ENCODE measurements at regions not wholly inside any gene's neighbourhood (a gene's known extent, or its start where the extent isn't known, plus 50 kb on each side); places are given as distances from the start of the nearest gene placed in this dataset.
"Not testable (repeated sequence)": the region's sequence is repeated elsewhere in the genome, so short reads cannot be mapped to it uniquely, and the experiment has no call there.

DNA sequence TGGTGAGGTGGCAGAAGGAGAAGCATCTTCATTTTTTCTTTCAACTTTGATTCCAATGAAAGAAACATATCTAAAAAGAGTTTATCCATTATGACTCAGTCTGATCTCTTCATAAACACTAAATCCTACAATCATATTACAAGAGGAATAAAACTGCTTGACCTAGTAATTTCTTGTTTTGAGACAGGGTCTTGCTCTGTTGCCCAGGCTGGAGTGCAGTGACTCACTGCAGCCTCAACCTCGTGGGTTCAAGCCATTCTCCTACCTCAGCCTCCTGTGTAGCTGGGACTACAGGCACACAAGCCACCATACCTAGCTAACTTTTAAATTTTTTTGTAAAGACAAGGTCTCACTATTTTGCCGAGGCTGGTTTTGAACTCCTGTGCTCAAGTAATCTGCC, 147.2 kb downstream of the NDUFA12 start:
- DNase-seq: no peak

DNA sequence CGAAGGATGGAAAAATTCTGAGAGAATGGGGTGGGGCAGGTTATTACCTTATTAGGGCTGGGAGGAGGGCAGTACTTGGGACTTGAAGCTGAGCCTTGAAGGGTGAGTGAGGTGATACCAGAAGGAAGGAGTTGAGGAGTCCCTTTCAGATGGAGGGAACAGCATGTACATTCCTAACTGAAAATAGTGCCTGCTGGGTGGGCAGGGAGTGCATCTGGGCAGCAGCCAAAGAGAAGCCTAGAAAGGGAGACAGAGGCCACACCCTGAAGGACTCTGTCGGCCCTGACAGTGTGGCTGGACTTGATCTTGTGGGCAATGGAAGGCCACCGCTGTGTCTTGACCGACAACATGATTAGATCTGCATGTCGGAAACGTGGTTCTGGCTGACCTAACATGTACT, 147.6 kb downstream of the NDUFA12 start:
- no peak for DNase-seq

DNA sequence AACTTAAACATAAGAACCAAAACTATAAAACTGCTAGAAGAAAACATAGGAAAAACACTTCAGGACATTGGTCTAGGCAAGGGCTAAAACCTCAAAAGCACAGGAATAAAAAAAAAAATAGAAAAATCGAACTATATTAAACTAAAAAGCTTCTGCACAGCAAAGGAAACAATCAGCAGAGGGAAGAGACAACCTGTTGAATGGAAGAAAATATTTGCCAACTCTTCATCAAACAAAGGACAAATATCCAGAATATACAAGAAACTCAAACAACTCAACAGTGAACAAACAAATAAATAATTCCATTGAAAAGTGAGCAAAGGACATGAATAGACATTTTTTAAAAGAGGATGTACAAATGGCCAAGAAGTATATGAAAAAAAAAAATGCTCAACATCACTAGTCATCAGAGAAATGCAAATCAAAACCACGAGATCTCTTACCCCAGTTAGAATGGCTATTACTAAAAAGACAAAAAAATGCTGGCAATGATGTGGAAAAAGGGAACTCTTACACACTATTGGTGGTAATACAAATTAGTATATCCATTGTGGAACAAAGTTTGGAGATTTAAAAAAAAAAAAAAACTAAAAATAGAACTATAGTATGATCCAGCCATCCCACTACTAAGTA, 152.0 kb downstream of the NDUFA12 start:
- DNase-seq: no peak

DNA sequence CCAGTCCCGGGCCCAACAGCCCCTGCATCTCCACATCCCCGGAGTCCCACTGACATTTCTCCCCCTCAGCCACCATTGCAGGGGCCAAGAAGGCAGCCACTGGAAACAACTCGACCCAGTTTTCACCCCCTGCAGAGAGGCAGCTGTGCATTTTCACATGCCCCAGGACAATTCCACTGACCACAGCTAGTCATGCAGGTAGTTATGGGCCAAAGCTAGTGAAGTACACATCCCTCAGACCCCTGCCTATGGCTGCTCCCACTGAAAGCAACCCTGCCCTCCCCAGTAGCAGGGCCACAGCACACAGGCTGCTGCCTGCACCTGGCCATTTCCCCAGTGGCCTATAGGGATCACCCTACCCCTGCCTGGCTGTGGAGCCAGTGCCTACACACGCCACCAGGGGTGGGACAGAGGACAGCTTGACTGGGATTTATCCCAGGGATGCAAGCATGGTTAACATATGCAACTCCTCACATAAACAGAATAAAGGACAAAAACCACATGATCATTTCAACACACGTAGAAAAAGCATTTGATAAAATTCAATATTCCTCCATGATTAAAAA, 154.0 kb downstream of the NDUFA12 start:
- DNase-seq: no peak

DNA sequence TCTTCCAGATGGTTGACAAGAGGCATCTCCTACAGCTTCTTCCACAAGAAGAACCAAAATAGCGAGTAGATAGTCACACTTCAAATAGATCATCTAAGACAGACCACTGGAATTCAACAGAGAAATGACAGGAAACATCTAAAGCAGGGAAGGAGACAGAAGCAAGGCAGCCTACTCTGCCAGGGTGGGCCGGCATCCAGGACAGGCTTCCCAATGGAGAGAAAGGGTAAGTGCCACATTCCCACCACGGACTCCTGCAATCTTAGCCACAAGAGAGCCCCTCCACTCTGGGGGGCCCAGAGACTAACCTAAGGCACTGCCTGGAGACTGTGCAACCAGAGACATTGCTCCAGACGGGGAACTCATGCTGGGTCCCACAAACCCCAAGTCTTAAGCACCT, 154.5 kb downstream of the NDUFA12 start:
- no peak for DNase-seq

DNA sequence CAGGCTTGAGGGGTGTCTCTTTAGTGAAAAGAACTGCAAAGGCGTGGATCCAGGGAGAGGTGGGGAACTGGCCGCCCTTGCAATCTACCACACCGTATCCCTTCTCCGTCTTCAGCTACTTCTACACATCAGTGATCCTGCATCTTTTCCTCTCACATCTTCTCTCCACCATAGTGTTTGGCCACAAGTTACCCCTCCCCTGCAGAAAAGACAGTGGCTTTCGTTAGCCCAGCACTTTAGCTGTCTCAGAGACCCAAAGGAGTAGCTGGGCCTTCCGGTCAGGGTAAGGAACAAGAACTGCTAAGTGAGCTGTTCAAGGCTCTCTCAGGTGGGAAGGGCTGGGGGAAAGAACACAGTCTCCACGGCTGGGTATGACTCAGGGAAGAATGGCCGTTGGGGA, 158.4 kb downstream of the NDUFA12 start:
- no peak for DNase-seq

DNA sequence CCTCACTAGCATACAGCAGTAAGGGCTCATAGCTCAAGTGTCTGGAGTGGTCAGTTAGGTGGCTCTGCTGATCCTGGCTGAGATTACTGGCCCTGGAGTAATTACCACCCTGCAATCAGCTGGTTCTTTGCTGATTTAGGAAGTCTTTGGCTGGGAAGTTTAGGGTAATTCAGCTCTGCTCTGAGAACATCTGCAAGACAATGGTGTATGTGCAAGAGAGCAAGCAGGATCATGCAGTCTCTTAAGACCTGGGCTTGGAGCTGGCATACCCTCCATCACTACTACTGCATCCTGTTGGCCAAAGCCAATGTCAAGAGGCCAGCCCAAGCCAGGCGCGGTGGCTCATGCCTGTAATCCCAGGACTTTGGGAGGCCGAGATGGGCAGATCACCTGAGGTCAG, 159.0 kb downstream of the NDUFA12 start:
- DNase-seq: no peak

DNA sequence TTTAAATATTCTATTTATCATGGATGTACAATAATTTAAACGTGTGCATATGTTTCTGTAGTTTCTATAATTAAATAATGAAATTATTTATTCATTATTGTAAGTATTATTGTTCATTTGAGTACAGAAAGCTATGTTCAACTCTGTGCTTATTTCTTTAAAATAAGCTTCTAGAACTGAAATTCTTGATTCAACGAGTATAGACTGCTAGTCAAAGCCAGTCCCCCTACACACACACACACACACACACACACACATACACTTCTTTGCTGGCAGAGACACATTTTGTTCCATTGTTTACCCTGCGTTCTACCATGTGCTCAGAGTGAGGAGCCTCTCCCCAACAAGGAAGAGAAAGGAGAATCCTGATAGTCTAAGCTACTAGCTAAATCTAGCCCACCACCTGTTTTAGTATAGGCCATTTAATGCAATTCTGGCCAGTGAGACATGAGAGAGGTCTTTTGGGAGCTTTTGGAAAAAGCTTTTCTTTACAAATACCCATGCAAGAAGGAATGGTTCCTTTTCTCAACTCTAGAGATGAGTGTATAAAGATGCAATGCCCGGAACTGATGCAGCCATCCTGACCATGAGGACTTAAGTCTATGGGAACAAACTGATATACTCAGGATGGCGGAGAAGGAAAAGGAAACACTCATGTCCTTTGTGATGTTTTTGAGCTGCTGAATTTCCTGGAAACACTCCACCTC, 161.4 kb downstream of the NDUFA12 start:
- DNase-seq: no peak

DNA sequence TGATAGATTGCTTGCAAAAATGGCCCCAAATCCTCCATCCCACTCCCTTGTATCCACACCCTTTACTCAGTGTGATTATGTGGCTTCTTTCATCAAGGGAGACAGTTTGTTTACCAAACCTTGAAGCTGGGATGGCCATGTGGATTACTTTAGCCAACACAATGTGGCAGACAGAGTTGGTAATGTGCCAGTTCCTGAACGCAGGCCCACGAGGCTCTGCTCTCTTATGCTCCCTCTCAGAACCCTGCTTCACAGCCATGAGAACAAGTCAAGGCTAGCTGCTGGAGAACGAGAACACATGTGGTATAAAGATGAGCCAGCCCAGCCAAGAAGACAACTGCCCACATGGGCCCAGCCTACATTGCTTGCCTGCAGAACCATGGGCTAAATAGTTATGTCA, 162.3 kb downstream of the NDUFA12 start:
- no peak for DNase-seq

DNA sequence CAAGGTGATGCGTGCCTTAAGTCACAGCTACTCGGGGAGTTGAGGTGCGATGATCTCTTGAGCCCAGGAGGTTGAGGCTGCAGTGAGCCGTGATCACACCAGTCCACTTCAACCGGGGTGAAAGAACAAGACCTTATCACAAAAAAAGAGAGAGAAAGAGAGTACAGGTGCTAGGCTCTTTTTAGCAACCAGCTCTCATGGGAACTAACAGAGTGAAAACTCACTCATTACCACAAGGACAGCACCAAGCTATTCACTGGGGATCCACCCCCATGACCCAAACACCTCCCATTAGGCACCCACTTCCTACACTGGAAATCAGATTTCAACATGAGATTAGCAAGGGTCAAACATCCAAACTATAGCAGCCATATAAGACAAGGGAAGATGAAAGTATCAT, 164.2 kb downstream of the NDUFA12 start:
- DNase-seq: no peak

DNA sequence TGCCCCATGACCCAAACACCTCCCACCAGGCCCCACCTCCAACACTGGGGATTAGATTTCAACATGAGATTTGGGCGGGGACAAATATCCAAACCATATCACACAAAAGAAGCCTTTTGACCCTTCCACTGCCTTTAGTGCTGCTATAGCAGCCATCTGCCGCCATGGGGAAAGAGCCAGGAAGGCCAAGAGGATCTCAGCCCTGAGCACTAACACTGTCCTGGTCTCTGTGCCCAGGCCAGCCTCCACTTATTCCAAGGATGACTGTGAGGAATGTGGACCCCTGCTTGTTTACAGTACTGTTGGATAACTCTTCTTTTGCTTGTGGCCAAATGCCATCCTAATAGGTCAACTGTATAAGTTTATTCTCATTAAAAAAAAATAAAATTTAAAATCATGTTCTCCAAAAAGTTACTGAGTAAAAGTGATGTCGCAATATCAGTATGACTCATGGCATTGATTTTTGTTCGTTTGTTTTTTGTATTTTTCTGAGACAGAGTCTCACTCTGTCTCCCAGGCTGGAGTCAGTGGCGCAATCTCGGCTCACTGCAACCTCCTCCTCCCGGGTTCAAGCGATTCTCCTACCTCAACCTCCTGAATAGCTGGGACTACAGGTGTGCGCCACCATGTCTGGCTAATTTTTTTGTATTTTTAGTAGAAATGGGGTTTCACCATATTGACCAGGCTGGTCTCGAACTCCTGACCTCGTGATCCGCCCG, 166.4 kb downstream of the NDUFA12 start:
- not testable (repeated sequence) for DNase-seq

DNA sequence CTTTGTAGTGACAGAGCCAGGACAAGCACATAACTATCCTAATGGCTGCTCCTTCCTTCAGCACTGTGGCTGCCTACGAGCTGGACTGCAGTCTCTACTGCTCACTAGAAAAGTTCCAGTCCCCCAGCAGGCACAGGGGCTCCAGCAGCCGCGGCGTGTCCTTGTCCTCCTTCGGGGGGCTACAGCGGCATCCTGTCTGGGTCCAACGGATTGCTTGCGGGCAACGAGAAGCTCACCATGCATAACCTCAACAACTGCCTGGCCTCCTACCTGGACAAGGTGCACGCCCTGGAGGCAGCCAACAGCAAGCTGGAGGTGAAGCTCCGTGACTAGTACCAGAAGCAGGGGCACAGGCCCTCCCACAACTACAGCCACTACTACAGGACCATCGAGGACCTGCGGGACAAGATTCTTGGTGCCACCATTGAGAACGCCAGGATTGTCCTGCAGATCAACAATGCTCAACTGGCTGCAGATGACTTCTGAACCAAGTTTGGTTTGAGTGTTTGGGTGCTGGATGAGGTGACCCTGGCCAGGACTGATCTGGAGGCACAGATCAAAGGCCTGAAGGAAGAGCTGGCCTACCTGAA, 169.4 kb downstream of the NDUFA12 start:
- DNase-seq: no peak

DNA sequence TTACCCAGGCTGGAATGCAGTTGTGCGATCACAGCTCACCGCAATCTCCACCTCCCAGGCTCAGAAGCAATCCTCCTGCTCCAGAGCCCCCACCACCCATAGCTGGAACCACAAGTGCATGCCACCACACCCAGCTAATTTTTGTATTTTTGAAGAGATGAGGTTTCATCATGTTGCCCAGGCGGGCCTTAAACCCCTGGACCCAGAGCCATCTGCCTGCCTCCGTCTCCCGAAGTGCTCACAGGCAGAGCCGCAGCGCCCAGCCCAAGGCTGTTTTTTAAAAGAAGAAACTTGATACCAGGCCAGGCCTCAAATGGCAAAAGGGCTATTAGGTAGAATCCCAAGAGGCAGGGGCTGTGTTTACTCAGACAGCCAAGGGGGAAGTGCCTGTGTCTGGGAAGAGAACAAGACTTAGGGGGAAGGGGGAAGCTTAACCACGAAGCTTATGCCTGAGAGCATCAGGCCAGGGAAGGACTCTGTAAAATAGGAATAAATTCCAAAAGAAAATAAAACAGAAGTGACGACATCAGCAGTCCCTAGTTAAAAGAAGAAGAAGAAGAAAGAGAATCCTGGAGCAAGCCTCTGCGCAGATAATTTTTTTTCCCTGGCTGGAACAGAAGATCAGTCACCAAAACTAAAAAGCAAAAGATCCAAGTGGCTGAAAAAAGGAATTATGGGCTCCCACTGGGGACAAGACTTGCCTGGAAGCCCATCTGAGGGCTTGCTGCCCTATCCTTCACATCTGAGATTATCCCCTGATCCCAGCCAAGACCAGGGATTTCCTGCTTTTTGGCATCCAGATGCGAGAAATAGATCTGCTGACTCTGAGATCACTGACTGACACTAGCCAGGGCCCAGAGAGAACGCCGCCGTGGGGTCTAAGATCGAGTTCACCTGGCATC, 170.5 kb downstream of the NDUFA12 start:
- no peak for DNase-seq

DNA sequence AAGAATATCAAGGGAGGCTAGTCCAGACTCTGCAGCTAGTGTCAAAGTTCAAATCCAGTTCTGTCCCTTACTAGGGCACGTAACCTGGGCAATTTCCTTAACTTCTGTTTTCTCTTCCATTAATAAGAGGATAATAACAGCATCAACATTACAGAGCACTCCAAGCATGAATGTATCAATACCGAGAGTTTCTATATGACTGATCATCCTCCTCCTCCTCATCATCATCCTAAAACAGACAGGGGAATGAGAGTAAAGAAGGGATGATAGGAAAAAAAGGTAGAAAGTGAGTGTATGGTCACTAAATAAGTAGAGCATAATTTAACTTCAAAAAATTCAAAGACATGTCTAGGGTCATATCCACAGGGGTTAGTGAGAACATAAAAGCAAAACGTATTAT, 171.4 kb downstream of the NDUFA12 start:
- DNase-seq: no peak

DNA sequence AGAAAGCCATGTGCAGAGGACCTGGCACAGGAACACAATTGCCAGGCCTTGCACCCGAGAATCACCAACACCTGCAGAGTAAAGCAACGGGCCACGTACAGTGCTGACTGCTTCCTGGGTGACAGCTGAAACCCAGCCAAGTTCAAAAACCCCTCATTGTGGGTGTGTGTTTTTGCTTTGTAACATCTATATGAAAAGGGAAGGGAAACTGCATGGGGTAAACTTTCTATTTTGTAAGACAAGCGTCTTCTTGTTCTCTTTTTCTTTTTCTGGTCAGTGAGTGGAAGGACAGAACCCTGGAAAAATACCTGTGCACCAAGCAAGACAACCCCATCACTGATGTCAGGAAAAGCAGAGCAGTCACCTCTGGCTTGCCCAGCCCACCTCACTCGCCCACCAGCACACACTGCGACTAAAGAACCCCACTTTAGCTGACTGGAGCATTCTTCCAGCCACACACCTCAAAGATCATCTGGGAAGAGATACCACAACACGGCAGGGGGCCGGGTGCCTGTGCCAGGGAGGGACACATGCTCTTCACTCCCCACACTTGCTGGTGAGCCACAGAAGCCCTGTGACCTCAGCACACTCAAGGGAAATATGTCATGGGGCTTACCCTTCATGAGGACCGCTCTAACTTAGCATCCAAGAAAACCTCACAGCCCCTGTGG, 172.3 kb downstream of the NDUFA12 start:
- peak; percentile 25 for DNase-seq

DNA sequence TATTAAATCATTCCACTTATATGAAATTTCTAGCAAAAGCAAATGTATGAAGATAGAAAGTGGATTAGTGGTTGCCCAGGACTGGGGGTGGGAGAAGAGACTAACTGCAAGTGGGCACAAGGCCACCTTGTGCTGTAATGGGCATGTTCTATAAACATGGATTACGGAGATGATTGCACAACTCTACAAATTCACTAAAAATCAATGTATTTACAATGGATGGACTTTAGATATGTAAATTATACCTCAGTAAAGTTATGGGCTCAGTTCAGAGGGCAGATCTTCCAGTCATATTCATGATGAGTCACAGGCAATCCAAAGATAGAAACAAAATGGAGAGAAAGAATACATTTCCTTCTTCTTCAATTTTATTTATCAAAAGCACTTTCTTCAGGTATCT, 173.9 kb downstream of the NDUFA12 start:
- no peak for DNase-seq

DNA sequence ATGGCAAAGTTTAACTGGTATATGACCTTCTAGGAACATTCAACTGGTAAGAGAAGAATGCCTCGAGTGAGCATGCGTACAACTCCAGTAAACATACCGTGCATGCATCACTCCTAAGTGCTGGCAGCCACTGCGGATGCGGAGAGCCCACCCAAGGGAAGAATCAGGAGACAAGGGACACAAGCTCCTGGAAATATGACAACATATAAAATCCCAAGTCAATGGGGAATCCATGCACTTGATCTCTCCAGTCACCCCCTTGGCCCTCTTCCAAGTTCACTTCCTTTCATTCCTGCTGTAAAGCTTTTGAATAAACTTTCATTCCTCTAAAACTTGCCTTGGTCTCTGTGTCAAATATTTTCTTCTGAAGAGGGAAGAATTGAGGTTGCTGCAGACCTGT, 168.7 kb upstream of the TMCC3 start:
- no peak for DNase-seq

DNA sequence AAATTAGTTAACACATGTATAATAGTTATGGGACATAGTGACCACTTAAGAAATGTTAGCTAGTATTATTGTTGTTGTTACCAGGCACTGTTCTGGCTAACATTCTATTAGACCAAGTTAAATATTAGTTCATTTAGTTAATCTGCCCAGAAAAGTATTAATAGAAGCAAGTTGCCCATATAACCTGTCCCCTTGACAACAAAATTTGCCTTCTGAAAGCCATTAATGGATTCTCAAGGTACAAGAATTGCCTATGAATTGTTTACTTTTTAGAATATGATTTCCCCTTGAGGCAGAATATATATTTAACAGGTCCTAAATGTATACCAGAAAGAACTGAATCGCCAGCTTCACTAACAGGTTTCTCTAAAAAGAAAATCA, 167.3 kb upstream of the TMCC3 start:
- no peak for DNase-seq

DNA sequence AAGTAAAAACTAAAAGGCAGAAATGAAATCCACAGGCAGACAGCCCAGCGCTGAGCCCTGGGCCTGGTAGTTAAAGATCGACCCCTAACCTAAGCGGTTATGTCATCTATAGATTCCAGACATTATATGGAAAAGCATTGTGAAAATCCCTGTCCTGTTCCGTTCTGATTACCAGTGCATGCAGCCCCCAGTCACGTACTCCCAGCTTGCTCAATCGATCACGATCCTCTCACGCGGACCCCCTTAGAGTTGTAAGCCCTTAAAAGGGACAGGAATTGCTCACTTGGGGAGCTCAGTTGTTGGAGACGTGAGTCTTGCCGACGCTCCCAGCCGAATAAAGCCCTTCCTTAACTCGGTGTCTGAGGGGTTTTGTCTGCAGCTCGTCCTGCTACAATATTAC, 166.8 kb upstream of the TMCC3 start:
- DNase-seq: not testable (repeated sequence)

DNA sequence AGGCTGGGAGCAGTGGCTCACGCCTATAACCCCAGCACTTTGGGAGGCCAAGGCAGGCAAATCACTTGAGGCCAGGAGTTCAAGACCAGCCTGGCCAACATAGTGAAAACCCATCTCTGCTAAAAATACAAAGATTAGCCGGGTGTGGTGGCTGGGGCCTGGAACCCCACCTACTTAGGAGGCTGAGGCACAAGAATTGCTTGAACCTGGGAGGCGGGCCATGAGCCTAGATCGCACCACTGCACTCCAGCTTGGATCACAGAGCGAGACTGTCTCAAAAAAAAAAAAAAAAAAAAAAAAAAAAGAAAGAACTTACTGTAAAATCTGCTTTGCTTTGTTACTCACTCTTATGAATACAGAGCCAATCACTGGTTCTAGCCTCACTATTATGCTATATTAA, 166.4 kb upstream of the TMCC3 start:
- not testable (repeated sequence) for DNase-seq

DNA sequence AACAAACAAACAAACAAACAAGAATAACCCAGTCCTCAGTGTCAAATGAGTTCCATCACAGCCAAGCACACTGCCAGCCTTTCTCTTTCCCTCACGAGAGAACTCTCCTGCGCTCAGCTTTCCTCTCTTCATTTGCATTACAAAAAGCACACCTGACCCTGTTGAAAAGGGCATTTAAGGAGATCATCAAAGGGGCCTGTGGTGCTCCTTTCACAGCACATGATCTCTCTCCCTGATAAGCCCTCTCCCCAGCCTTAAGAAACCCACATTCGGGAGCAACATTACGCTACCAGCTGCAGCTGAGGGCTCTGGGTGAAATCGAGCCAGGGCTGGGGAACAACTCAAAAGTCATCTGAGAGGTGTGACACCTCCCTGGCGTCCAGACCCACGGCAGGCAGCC, 165.6 kb upstream of the TMCC3 start:
- no peak for DNase-seq

DNA sequence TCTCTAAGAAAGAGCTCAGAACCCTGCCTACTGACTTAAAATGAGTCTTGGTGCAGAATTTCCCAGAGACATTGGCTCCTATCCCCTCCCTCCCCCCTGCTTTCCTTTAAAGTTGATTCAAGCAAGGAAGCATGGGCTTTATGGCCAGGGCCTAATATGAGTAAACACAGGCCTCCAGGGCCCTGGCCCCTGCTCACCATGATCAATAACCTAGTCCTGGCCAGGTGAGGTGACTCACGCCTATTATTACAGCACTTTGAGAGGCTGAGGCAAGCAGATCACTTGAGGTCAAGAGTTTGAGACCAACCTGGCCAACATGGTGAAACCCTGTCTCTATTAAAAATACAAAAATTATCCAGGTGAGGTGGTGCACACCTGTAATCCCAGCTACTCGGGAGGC, 165.1 kb upstream of the TMCC3 start:
- DNase-seq: no peak
